ENCODE measurements at regions not wholly inside any gene's neighbourhood (a gene's known extent, or its start where the extent isn't known, plus 50 kb on each side); places are given as distances from the start of the nearest gene placed in this dataset.

- TF ChIP-seq EZH2phosphoT487 (IDR thresholded peaks at IDR 0.05; ENCODE audit: borderline replicate concordance, low read length) (no peak), CTCF (conservative IDR thresholded peaks at IDR 0.05; ENCODE audit: low read depth, low read length) (no peak), EZH2 (IDR thresholded peaks at IDR 0.05; ENCODE audit: low read length, unreplicated experiment) (no peak)
These were observed 425.7 kb upstream of the USP24 start for GRCh38 chr1:55640708-55641473.
